HG03378 (cell line): ENCODE measurements at regions not wholly inside any gene's neighbourhood (a gene's known extent, or its start where the extent isn't known, plus 50 kb on each side); places are given as distances from the start of the nearest gene placed in this dataset.
"Not testable (repeated sequence)": the region's sequence is repeated elsewhere in the genome, so short reads cannot be mapped to it uniquely, and the experiment has no call there.

ENCODE experiments used
- ATAC-seq: cut with Tn5 transposase; IDR thresholded peaks from one replicate; pipeline ENCODE4 v1.9.1; 2021; ENCODE audit warnings: mild to moderate bottlenecking, moderate library complexity; ENCODE audit not compliant: unreplicated experiment

GRCh38 chr13:91233291-91233690, 114.2 kb upstream of the MIR17HG start:
- ATAC-seq: no peak

- no peak for ATAC-seq
Observed at GRCh38 chr13:91236182-91236581, 111.3 kb upstream of the MIR17HG start.

- ATAC-seq: no peak
Observed at GRCh38 chr13:91236921-91237320, 110.6 kb upstream of the MIR17HG start.

- ATAC-seq: no peak
Observed at GRCh38 chr13:91238036-91238435, 109.5 kb upstream of the MIR17HG start.

- ATAC-seq: no peak
Observed at GRCh38 chr13:91240341-91240740, 107.1 kb upstream of the MIR17HG start.

GRCh38 chr13:91241221-91241933, 106.1 kb upstream of the MIR17HG start:
- ATAC-seq: no peak

- ATAC-seq: no peak
Observed at GRCh38 chr13:91242652-91243051, 104.8 kb upstream of the MIR17HG start.

GRCh38 chr13:91245288-91245687, 102.2 kb upstream of the MIR17HG start:
- no peak for ATAC-seq

- ATAC-seq: no peak
Observed at GRCh38 chr13:91247768-91248167, 99.7 kb upstream of the MIR17HG start.

- no peak for ATAC-seq
Observed at GRCh38 chr13:91248249-91248648, 99.2 kb upstream of the MIR17HG start.

- no peak for ATAC-seq
Observed at GRCh38 chr13:91249370-91249769, 98.1 kb upstream of the MIR17HG start.

- ATAC-seq: no peak
Observed at GRCh38 chr13:91249861-91250260, 97.6 kb upstream of the MIR17HG start.

- not testable (repeated sequence) for ATAC-seq
Observed at GRCh38 chr13:91251573-91251972, 95.9 kb upstream of the MIR17HG start.

- no peak for ATAC-seq
Observed at GRCh38 chr13:91264484-91264883, 83.0 kb upstream of the MIR17HG start.

- ATAC-seq: no peak
Observed at GRCh38 chr13:91269237-91269636, 78.2 kb upstream of the MIR17HG start.

GRCh38 chr13:91270031-91270430, 77.5 kb upstream of the MIR17HG start:
- no peak for ATAC-seq

- ATAC-seq: no peak
Observed at GRCh38 chr13:91272235-91272777, 75.2 kb upstream of the MIR17HG start.

GRCh38 chr13:91273675-91274074, 73.8 kb upstream of the MIR17HG start:
- ATAC-seq: no peak

- ATAC-seq: no peak
Observed at GRCh38 chr13:91277013-91277676, 70.3 kb upstream of the MIR17HG start.

- no peak for ATAC-seq
Observed at GRCh38 chr13:91278291-91278690, 69.2 kb upstream of the MIR17HG start.

- ATAC-seq: no peak
Observed at GRCh38 chr13:91278888-91279287, 68.6 kb upstream of the MIR17HG start.

- no peak for ATAC-seq
Observed at GRCh38 chr13:91280801-91281200, 66.7 kb upstream of the MIR17HG start.
